Ramos (cell line): ENCODE measurements at regions not wholly inside any gene's neighbourhood (a gene's known extent, or its start where the extent isn't known, plus 50 kb on each side); places are given as distances from the start of the nearest gene placed in this dataset.

ENCODE experiments used
- in situ Hi-C: fragments of 300-500 bp; cut with MboI; formaldehyde crosslinking; loops from one replicate; pipeline ENCODE4 v1.14.3; 2022; ENCODE audit warnings: low sequenced_read_pairs; ENCODE audit not compliant: unreplicated experiment

GRCh38 chrX:38856670-38857265, 55.5 kb downstream of the MID1IP1 start:
- in situ Hi-C loops, result no loop called here

GRCh38 chrX:38857736-38858523, 56.7 kb downstream of the MID1IP1 start:
- in situ Hi-C loops, result no loop called here

GRCh38 chrX:38859602-38860001, 58.3 kb downstream of the MID1IP1 start:
- in situ Hi-C loops, result no loop called here

- in situ Hi-C loops, result no loop called here
Observed at GRCh38 chrX:38860106-38861013, 59.1 kb downstream of the MID1IP1 start.

- in situ Hi-C loops, result no loop called here
Observed at GRCh38 chrX:38861489-38861888, 60.2 kb downstream of the MID1IP1 start.

- in situ Hi-C loops, result no loop called here
Observed at GRCh38 chrX:38862100-38862499, 60.8 kb downstream of the MID1IP1 start.

GRCh38 chrX:38864165-38864564, 62.9 kb downstream of the MID1IP1 start:
- in situ Hi-C loops, result no loop called here

GRCh38 chrX:38868321-38868720, 67.1 kb downstream of the MID1IP1 start:
- in situ Hi-C loops, result no loop called here

GRCh38 chrX:38868941-38869401, 67.7 kb downstream of the MID1IP1 start:
- in situ Hi-C loops, result no loop called here

- in situ Hi-C loops, result no loop called here
Observed at GRCh38 chrX:38870361-38870895, 69.2 kb downstream of the MID1IP1 start.

GRCh38 chrX:38871129-38872029, 70.1 kb downstream of the MID1IP1 start:
- in situ Hi-C loops, result no loop called here

GRCh38 chrX:38877366-38877765, 76.1 kb downstream of the MID1IP1 start:
- in situ Hi-C loops, result no loop called here

- in situ Hi-C loops, result no loop called here
Observed at GRCh38 chrX:38878641-38879340, 77.5 kb downstream of the MID1IP1 start.

GRCh38 chrX:38879631-38880220, 78.5 kb downstream of the MID1IP1 start:
- in situ Hi-C loops, result no loop called here

- in situ Hi-C loops, result no loop called here
Observed at GRCh38 chrX:38880296-38880854, 79.1 kb downstream of the MID1IP1 start.

- in situ Hi-C loops, result no loop called here
Observed at GRCh38 chrX:38881066-38881465, 79.8 kb downstream of the MID1IP1 start.

GRCh38 chrX:38881727-38882126, 80.5 kb downstream of the MID1IP1 start:
- in situ Hi-C loops, result no loop called here

- in situ Hi-C loops, result no loop called here
Observed at GRCh38 chrX:38882894-38883626, 81.8 kb downstream of the MID1IP1 start.
